Ureter (tissue), 1 donor: ENCODE measurements at regions not wholly inside any gene's neighbourhood (a gene's known extent, or its start where the extent isn't known, plus 50 kb on each side); places are given as distances from the start of the nearest gene placed in this dataset.
"Not testable (repeated sequence)": the region's sequence is repeated elsewhere in the genome, so short reads cannot be mapped to it uniquely, and the experiment has no call there.

ENCODE experiments used
- DNase-seq: peaks from one replicate; pipeline ENCODE4 v3.0.0-alpha.2; 2020; ENCODE audit warnings: low spot score
- donor health status: DM: yes; HTN: yes; CAD: no.

DNA sequence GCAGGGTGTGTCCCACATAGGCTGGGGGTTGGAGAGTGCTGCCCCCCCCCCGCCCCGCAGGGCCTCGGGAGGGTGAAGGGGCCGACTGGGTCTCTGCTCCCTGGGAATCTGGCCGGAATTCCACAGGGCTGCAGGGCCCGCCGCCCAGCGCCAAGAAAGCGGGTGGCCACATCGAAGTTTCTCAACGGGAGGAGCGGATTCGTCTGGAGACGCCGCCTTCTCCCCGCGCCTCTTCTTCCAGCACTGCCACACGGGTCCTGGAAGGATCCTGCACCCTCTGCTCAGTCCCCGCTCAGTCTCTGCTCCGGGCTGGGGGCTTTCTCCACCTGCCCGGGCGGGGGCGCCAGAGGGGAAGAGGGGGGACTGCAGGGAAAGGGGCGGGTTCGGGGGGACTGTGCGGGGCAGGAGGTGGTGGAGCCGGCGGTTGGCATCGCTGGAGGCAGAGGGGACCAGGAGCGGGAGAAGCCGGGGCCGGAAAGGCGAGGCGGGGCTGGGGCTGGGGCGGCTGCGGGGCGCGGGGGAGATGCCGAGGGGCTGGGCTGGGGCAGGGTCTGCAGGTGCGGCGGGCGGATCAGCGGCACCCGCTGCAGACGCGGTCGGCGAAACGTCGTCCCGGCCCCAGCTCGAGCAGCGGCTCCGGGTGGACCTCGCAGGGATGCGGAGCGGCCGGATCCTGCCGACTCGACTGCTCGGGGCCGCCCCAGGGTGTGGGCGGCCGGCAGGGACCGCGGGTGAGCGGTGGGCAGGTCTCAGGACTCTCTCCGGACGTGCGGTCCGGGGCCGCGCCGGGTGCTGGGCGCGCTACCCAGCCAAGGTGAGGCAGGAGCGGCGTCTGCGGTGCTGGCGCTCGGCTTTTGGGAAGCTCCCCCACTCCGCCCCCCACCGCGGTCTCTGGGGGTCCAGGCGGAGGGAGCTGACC is 811.4 kb upstream of the TMEM132C start:
- DNase-seq: no peak

DNA sequence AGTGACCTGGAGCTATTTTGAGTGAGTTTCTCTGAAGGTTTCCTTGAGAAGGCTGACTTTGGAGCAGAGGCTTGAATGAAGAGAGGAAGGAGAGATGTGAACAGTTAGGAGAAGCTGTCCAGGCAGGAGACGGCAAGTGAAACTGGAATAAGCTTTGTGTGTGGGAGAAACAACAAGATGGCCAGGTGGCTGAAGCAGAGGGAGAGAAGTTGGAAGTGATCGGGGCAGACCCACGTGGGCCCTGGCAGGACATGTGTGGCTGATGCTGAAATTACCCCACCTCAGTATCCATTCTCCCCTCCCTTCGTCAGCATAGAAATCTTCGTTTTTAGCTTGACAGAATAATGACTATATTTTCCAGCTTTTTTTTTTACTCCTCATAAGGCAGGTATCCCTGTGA is 809.2 kb upstream of the TMEM132C start:
- DNase-seq: no peak

DNA sequence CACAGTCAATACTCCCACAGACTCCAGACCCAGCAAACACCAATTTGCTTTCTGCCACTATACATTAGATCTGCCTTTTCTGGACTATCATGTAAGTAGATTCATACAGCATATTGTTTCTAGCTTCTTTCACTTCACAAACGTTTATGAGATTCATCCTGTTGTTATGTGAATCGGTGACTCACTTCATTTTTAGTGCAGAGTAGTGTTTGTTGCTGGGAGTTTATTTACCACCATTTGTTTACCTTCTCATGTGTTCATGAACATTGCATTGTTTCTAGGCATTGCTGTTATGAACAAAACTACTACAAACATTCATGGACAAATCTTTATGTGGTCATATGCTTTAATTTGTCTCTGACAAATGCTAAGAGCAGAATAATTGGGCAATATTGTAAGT is 807.8 kb upstream of the TMEM132C start:
- no peak for DNase-seq

- no peak for DNase-seq
Observed at GRCh38 chr12:127459687-127460086, 807.3 kb upstream of the TMEM132C start.

DNA sequence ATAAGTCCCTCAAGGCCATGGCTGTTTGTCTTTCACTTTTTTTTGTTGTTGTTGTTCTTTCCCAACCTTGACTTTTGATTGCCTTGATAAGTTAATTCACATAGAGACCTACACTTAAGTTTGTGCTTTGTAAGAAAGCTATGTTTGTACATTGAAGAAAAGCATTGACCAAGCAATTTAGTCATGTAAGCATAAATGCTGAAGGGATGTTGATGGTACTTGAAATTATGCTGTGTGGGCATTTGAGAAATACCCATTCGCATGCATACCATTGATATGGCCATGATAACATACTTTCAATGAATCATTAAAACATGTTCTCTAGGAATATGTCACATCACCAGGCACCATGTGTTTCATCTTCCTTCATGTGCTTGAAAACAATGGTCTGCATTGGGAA is 803.7 kb upstream of the TMEM132C start:
- DNase-seq: no peak

DNA sequence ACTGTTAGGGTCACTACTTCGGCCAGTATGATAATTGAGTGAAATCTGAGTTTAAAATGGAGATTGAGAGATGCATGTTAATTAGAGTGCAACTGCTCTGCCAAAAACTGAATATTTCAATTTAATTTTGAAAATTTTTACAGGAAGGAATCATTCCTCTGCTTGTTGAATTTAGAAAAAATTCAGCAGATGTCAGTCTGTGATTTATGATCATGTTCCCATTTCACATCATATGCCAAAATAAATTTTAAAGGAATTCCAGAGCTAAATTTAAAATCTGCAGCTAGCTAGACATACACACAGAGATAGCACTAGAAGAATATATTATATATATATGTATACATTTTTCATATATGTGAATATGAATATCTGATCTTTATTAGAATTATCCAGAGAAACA is 797.6 kb upstream of the TMEM132C start:
- no peak for DNase-seq

GRCh38 chr12:127473766-127474165 is 793.2 kb upstream of the TMEM132C start:
- DNase-seq: no peak

GRCh38 chr12:127479256-127479655 is 787.7 kb upstream of the TMEM132C start:
- DNase-seq: no peak

GRCh38 chr12:127480775-127481314 is 786.1 kb upstream of the TMEM132C start:
- no peak for DNase-seq

- no peak for DNase-seq
Observed at GRCh38 chr12:127482950-127483349, 784.0 kb upstream of the TMEM132C start.

DNA sequence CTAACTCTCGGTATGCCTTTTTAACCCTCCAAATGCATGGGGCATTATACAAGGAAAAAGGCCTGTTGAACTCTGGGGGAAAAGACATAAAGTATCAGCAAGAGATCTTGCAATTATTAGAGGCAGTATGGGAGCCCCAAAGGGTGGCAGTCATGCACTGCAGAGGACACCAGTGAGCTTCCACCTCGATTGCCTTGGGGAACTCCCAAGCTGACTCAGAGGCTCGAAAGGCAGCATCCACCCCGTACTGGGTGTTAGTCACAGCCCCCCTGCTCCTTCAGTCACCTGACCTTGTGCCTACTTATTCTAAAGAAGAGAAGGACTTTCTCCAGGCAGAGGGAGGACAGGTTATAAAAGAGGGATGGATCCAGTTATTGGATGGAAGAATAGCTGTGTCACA is 781.4 kb upstream of the TMEM132C start:
- peak; percentile 52 for DNase-seq

GRCh38 chr12:127487031-127487430 is 779.9 kb upstream of the TMEM132C start:
- no peak for DNase-seq

DNA sequence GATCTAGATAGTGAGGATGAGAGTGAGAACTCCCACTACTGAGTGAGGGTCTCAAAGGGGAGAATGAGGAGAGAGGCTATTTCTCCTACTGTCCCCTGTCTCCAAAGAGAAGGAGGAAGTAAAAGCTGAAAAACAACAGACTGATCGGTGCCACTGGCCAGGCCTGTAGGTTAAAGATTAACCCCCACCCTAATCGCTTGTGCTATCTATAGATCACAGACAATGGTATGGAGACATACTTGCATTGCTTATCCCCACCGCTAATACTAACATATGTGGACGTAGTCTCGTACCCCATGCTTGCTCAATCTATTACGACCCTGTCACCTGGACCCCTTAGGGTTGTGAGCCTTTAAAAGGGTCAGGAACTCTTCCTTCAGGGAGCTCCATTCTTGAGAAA is 777.9 kb upstream of the TMEM132C start:
- DNase-seq: no peak

- no peak for DNase-seq
Observed at GRCh38 chr12:127494961-127495915, 771.7 kb upstream of the TMEM132C start.

DNA sequence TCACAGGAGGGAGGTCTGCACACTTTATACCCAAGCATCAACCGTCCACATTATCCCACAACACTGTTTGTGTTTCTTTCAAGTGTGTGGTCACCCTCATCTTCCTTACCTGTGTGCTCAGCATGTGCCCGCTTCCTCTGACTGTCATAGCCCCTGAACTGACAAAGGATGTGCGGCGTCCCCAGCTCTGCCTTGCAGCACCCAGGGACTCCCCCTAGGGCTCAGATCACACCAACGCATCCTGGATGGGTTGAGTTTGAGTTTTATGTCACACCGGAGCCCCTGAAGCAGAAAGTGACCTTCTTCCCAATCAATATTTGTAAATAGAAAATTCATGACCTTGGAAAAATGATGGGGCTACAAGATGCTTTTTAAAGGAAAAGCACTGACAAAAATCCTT is 770.7 kb upstream of the TMEM132C start:
- no peak for DNase-seq

DNA sequence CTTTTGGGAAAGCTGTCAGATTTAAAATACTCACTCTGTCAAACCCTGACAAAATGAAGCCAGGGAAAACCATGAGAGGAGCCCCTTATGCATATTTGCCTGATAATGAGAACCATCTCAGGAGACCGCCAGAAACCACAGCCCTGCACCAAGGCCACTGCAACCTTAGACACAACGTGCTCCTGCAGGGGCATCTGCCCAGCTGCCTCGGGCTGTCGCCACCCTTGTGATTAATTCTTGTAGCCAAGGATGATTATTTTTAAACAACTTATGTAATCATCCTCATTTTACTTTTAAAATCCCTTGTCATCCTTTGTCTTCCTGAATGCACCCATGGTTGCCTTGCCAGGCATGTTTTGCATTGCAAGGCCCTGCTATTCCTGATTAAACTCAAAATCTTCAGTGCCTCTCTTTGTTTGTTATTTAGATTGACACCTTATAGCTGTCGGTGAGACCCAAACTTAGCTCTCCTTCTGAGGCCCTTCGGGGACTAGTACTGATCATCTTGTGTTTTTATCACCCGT is 766.4 kb upstream of the TMEM132C start:
- no peak for DNase-seq

GRCh38 chr12:127501916-127502315 is 765.1 kb upstream of the TMEM132C start:
- no peak for DNase-seq

- no peak for DNase-seq
Observed at GRCh38 chr12:127503246-127503645, 763.7 kb upstream of the TMEM132C start.

- DNase-seq: not testable (repeated sequence)
Observed at GRCh38 chr12:127503996-127504395, 763.0 kb upstream of the TMEM132C start.

- no peak for DNase-seq
Observed at GRCh38 chr12:127504874-127505273, 762.1 kb upstream of the TMEM132C start.

GRCh38 chr12:127507341-127507740 is 759.6 kb upstream of the TMEM132C start:
- no peak for DNase-seq
